ENCODE measurements at regions not wholly inside any gene's neighbourhood (a gene's known extent, or its start where the extent isn't known, plus 50 kb on each side); places are given as distances from the start of the nearest gene placed in this dataset.

- no peak for DNase-seq (ENCODE audit: low spot score, unreplicated experiment)
- no peak for TF ChIP-seq CTCF (IDR thresholded peaks at IDR 0.05; ENCODE audit: unreplicated experiment)
- Mint-ChIP-seq H3K9me3 (ENCODE audit: low read depth) (peaks cover 15% of the 10 kb centered on the region), H3K4me3 (ENCODE audit: low read depth) (no peak overlapping the region), H3K27me3 (peaks cover 17% of the 10 kb centered on the region), H3K27ac (no peak overlapping the region), H3K4me1 (ENCODE audit: low read depth) (peaks cover 3% of the 10 kb centered on the region), H3K36me3 (ENCODE audit: insufficient read depth) (no peaks in the 10 kb centered on the region)
Measured at GRCh38 chr6:23091795-23092194, 522.4 kb downstream of the HDGFL1 start.

GRCh38 chr6:23096876-23097275 lies 527.5 kb downstream of the HDGFL1 start:
- DNase-seq (ENCODE audit: low spot score, unreplicated experiment) = no peak
- peaks cover 21% of the 10 kb centered on the region for H3K9me3 Mint-ChIP-seq (ENCODE audit: low read depth)
- H3K4me1 Mint-ChIP-seq (ENCODE audit: low read depth) = no peaks in the 10 kb centered on the region
- peaks cover 4% of the 10 kb centered on the region for H3K27me3 Mint-ChIP-seq
- TF ChIP-seq CTCF (IDR thresholded peaks at IDR 0.05; ENCODE audit: unreplicated experiment) = no peak
- no peak overlapping the region for H3K27ac Mint-ChIP-seq
- H3K36me3 Mint-ChIP-seq (ENCODE audit: insufficient read depth) = no peaks in the 10 kb centered on the region
- no peak overlapping the region for H3K4me3 Mint-ChIP-seq (ENCODE audit: low read depth)

- Mint-ChIP-seq H3K27ac (no peak overlapping the region), H3K9me3 (ENCODE audit: low read depth) (peaks cover 21% of the 10 kb centered on the region), H3K27me3 (no peaks in the 10 kb centered on the region), H3K4me1 (ENCODE audit: low read depth) (no peaks in the 10 kb centered on the region), H3K4me3 (ENCODE audit: low read depth) (no peak overlapping the region), H3K36me3 (ENCODE audit: insufficient read depth) (no peaks in the 10 kb centered on the region)
- TF ChIP-seq CTCF (IDR thresholded peaks at IDR 0.05; ENCODE audit: unreplicated experiment) = no peak
- DNase-seq (ENCODE audit: low spot score, unreplicated experiment) = no peak
Measured at GRCh38 chr6:23097566-23097965, 528.2 kb downstream of the HDGFL1 start.

- DNase-seq (ENCODE audit: low spot score, unreplicated experiment) = no peak
- TF ChIP-seq CTCF (IDR thresholded peaks at IDR 0.05; ENCODE audit: unreplicated experiment) = no peak
- no peaks in the 10 kb centered on the region for H3K4me1 Mint-ChIP-seq (ENCODE audit: low read depth)
- H3K27ac Mint-ChIP-seq = no peak overlapping the region
- no peaks in the 10 kb centered on the region for H3K27me3 Mint-ChIP-seq
- peaks cover 3% of the 10 kb centered on the region for H3K36me3 Mint-ChIP-seq (ENCODE audit: insufficient read depth)
- H3K9me3 Mint-ChIP-seq (ENCODE audit: low read depth) = peaks cover 43% of the 10 kb centered on the region
- no peak overlapping the region for H3K4me3 Mint-ChIP-seq (ENCODE audit: low read depth)
Measured at GRCh38 chr6:23106951-23107350, 537.6 kb downstream of the HDGFL1 start.

- no peak overlapping the region for H3K27ac Mint-ChIP-seq
- no peak for DNase-seq (ENCODE audit: low spot score, unreplicated experiment)
- peaks cover 35% of the 10 kb centered on the region for H3K9me3 Mint-ChIP-seq (ENCODE audit: low read depth)
- H3K36me3 Mint-ChIP-seq (ENCODE audit: insufficient read depth) = peaks cover 1% of the 10 kb centered on the region
- no peaks in the 10 kb centered on the region for H3K4me1 Mint-ChIP-seq (ENCODE audit: low read depth)
- TF ChIP-seq CTCF (IDR thresholded peaks at IDR 0.05; ENCODE audit: unreplicated experiment) = no peak
- H3K4me3 Mint-ChIP-seq (ENCODE audit: low read depth) = no peak overlapping the region
- no peaks in the 10 kb centered on the region for H3K27me3 Mint-ChIP-seq
Measured at GRCh38 chr6:23111984-23112383, 542.6 kb downstream of the HDGFL1 start.

All from progenitor cell of endocrine pancreas (in vitro differentiated cells).